ENCODE measurements at regions not wholly inside any gene's neighbourhood (a gene's known extent, or its start where the extent isn't known, plus 50 kb on each side); places are given as distances from the start of the nearest gene placed in this dataset.

DNA sequence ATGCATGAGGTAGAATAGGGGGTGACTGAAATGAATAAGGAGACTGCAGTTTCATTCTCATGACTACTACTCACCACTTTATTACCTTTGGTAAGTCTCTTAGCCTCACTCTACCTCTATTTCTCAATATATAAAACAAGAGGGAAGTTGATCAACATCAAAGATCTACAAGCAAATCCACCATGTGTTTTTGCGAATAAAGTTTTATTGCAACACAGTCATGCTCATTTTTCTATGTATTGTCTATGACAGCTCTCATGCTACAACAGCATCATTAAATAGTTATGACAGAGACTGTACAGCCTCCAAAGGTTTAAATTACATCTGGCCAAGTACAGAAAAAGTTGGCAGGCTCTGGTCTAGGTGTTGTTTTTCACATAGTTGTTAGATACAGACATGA lies 72.6 kb upstream of the CPEB2 start:
- Histone ChIP-seq H3K27me3 (no peaks in the 10 kb centered on the region), H3K9me3 (no peaks in the 10 kb centered on the region), H3K27ac (replicated peaks in 1 of 4) (no peak overlapping the region), H3K36me3 (no peaks in the 10 kb centered on the region), H3K4me3 (no peak overlapping the region), H3K4me1 (peaks cover 0 to 9% (median 4%) of the 10 kb centered on the region in 4 donors)
- WGBS, result 96% methylated on average over 1 of the region's 1 CpG
- intact Hi-C loops (cut with DNase I), result no loop called here
- DNase-seq (ENCODE audit: extremely low spot score), result no peak
- no peak for TF ChIP-seq POLR2A (IDR thresholded peaks at IDR 0.05; ENCODE audit: low read depth)

DNA sequence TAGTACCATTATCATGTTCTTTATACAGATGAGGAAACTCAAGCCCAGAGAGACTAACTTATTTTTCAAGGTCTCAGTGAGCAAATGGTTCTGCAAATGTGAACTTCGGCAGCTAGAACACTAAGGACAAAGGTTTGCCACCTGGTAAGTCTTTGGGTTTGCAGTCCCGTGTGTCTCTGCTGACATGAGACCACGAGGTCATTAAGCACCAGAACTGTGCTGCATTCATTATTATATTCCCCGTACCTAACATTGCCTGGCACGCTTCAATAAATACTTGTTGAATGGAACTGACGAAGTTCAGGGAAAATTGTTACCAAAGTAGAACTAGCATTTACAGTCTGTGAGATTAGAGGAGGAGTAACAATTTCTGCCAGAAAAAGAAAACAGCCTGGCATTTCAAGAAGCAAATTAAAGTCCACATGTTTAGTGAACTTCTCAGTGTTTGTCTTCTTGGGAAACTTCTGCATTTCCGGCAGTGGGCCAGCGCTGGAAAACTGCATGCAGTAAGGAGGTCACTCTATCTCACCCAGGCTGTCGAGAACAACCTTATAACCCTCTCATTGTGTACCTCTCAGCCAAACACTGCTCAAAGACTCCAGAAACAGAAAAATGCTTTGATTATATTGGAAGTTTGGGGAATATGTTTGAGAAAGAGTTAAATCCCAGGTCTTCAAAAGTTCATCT lies 67.4 kb upstream of the CPEB2 start:
- Histone ChIP-seq H3K4me3 (no peak overlapping the region), H3K27me3 (no peaks in the 10 kb centered on the region), H3K9me3 (no peaks in the 10 kb centered on the region), H3K27ac (replicated peaks in 1 of 4) (no peak overlapping the region), H3K4me1 (no peaks in the 10 kb centered on the region), H3K36me3 (no peaks in the 10 kb centered on the region)
- no peak for DNase-seq (ENCODE audit: extremely low spot score)
- WGBS, result 80% methylated on average over 9 of the region's 9 CpGs
- intact Hi-C loops (cut with DNase I), result no loop called here
- TF ChIP-seq, protein P1, sequence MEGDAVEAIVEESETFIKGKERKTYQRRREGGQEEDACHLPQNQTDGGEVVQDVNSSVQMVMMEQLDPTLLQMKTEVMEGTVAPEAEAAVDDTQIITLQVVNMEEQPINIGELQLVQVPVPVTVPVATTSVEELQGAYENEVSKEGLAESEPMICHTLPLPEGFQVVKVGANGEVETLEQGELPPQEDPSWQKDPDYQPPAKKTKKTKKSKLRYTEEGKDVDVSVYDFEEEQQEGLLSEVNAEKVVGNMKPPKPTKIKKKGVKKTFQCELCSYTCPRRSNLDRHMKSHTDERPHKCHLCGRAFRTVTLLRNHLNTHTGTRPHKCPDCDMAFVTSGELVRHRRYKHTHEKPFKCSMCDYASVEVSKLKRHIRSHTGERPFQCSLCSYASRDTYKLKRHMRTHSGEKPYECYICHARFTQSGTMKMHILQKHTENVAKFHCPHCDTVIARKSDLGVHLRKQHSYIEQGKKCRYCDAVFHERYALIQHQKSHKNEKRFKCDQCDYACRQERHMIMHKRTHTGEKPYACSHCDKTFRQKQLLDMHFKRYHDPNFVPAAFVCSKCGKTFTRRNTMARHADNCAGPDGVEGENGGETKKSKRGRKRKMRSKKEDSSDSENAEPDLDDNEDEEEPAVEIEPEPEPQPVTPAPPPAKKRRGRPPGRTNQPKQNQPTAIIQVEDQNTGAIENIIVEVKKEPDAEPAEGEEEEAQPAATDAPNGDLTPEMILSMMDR (IDR thresholded peaks at IDR 0.05), result no peak
- no peak for TF ChIP-seq POLR2AphosphoS5 (IDR thresholded peaks at IDR 0.05)
- no peak for TF ChIP-seq EP300 (IDR thresholded peaks at IDR 0.05)
- TF ChIP-seq POLR2A (IDR thresholded peaks at IDR 0.05; ENCODE audit: low read depth), result no peak

DNA sequence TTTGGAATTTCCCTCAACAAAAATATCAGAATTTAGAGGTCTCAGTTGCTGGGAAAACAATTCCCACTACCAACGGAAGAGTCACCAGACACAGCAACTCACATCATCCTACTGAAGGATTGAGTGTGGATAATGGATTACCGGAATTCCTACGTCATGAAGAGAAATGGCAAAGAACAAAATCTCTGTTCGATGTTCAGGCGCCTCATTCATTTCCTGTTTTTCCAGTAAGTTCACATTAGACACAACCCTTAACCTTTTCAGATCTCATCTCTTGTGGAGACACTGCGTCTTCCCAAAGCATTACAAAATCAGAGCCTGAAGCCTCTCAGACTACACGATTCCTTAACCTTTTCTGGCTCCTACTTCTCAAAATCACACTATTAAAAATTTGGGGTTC lies 58.5 kb upstream of the CPEB2 start:
- 70% methylated on average over 7 of the region's 7 CpGs for WGBS
- no peaks in the 10 kb centered on the region for H3K4me1 ChIP-seq
- DNase-seq (ENCODE audit: extremely low spot score), result no peak

DNA sequence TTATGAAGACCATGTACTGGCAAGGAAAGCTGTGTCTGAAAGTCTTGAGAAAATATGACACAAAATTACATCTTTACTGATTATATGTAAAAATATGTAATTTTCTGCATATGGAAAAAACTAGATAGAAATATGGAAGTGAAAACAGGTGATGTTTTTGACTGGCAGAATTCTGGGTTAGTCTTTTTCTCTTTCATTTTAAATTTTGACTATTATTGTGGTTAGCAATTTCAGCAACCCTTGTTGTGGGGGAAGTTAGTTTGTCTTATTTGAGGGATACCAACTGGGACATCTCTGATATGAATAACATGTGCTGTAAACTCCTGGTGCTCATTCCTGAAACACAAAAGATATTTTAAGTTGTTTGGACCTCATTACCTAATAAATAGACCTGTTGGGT lies 49.9 kb upstream of the CPEB2 start:
- no peaks in the 10 kb centered on the region for H3K9me3 ChIP-seq
- no peaks in the 10 kb centered on the region for H3K27me3 ChIP-seq
- intact Hi-C loops (cut with DNase I), result no loop called here
- TF ChIP-seq, protein P1 (IDR thresholded peaks at IDR 0.05), result no peak
- TF ChIP-seq POLR2AphosphoS5 (IDR thresholded peaks at IDR 0.05) (no peak), EP300 (IDR thresholded peaks at IDR 0.05) (no peak), POLR2A (IDR thresholded peaks at IDR 0.05; ENCODE audit: low read depth) (no peak)
- no peaks in the 10 kb centered on the region for H3K36me3 ChIP-seq
- H3K4me3 ChIP-seq, result no peak overlapping the region
- H3K27ac ChIP-seq (replicated peaks in 1 of 4), result no peak overlapping the region
- H3K4me1 ChIP-seq, result no peaks in the 10 kb centered on the region
- no peak for DNase-seq (ENCODE audit: extremely low spot score)

More for the DNA sequence above, 58.5 kb upstream of the CPEB2 start:
- intact Hi-C loops (cut with DNase I), result no loop called here
- TF ChIP-seq, protein P1 (IDR thresholded peaks at IDR 0.05), result no peak
- TF ChIP-seq POLR2A (IDR thresholded peaks at IDR 0.05; ENCODE audit: low read depth) (no peak), POLR2AphosphoS5 (IDR thresholded peaks at IDR 0.05) (no peak), EP300 (IDR thresholded peaks at IDR 0.05) (no peak)
- Histone ChIP-seq H3K36me3 (no peaks in the 10 kb centered on the region), H3K9me3 (no peaks in the 10 kb centered on the region), H3K4me3 (no peak overlapping the region), H3K27me3 (no peaks in the 10 kb centered on the region), H3K27ac (replicated peaks in 1 of 4) (no peak overlapping the region)

Small RNA genes in the stretch of these regions (small RNA-seq; reads per million reads assigned to genes)
- 0 reads per million in 3 donors for gene RF00092

All from esophagus muscularis mucosa (tissue), 4 donors.